ENCODE measurements at regions not wholly inside any gene's neighbourhood (a gene's known extent, or its start where the extent isn't known, plus 50 kb on each side); places are given as distances from the start of the nearest gene placed in this dataset.

- peak; percentile 13 for DNase-seq (ENCODE audit: unreplicated experiment)
- no TSS peak for BruUV-seq (replicated peaks)
- intact Hi-C loops (cut with micrococcal nuclease): no loop called here
- H3K36me3 Mint-ChIP-seq (ENCODE audit: insufficient read depth, unreplicated experiment): no peaks in the 10 kb centered on the region
- H3K27me3 Mint-ChIP-seq (ENCODE audit: insufficient read depth, unreplicated experiment): peaks cover 47% of the 10 kb centered on the region
- ChIA-PET CTCF (interaction anchor here (1.1 kb wide), 1 partner anchor 48 kb away, joined by 3 read pairs; no protein-coding TSS in a partner anchor), POLR2A (interaction anchor here (0.9 to 1.7 kb wide), 3 partner anchors 10 to 103 kb away, joined by 3 to 6 read pairs (median 3); no protein-coding TSS in a partner anchor)
- H3K9me3 Mint-ChIP-seq (ENCODE audit: unreplicated experiment): peaks cover 9% of the 10 kb centered on the region
- peak overlapping the region; percentile 64 for H3K27ac Mint-ChIP-seq (ENCODE audit: low read depth, unreplicated experiment)
- TF ChIP-seq CTCF (IDR thresholded peaks at IDR 0.05; ENCODE audit: unreplicated experiment): no peak
- H3K4me3 Mint-ChIP-seq (ENCODE audit: unreplicated experiment): no peak overlapping the region
- peaks cover 11% of the 10 kb centered on the region for H3K4me1 Mint-ChIP-seq (ENCODE audit: insufficient read depth, unreplicated experiment)
Observed at GRCh38 chr7:156064971-156065386, 252.7 kb upstream of the SHH start.

GRCh38 chr7:156063241-156063810 is 251.1 kb upstream of the SHH start:
- TF ChIP-seq CTCF (IDR thresholded peaks at IDR 0.05; ENCODE audit: unreplicated experiment): no peak
- Mint-ChIP-seq H3K4me1 (ENCODE audit: insufficient read depth, unreplicated experiment) (peaks cover 11% of the 10 kb centered on the region), H3K36me3 (ENCODE audit: insufficient read depth, unreplicated experiment) (no peaks in the 10 kb centered on the region), H3K27me3 (ENCODE audit: insufficient read depth, unreplicated experiment) (peaks cover 40% of the 10 kb centered on the region), H3K4me3 (ENCODE audit: unreplicated experiment) (no peak overlapping the region), H3K9me3 (ENCODE audit: unreplicated experiment) (peaks cover 9% of the 10 kb centered on the region), H3K27ac (ENCODE audit: low read depth, unreplicated experiment) (no peak overlapping the region)
- CTCF ChIA-PET: interaction anchor here (0.6 to 1.0 kb wide), 2 partner anchors 94 to 101 kb away, joined by 3 to 5 read pairs; no protein-coding TSS in a partner anchor
- intact Hi-C loops (cut with micrococcal nuclease): no loop called here
- no peak for DNase-seq (ENCODE audit: unreplicated experiment)
- no TSS peak for BruUV-seq (replicated peaks)
- POLR2A ChIA-PET: interaction anchor here (0.6 kb wide), 1 partner anchor 34 kb away, joined by 3 read pairs; no protein-coding TSS in a partner anchor

GRCh38 chr7:156062286-156062685 is 250.0 kb upstream of the SHH start:
- Mint-ChIP-seq H3K4me3 (ENCODE audit: unreplicated experiment) (no peak overlapping the region), H3K27ac (ENCODE audit: low read depth, unreplicated experiment) (no peak overlapping the region), H3K9me3 (ENCODE audit: unreplicated experiment) (peaks cover 9% of the 10 kb centered on the region), H3K27me3 (ENCODE audit: insufficient read depth, unreplicated experiment) (peaks cover 40% of the 10 kb centered on the region), H3K4me1 (ENCODE audit: insufficient read depth, unreplicated experiment) (peaks cover 11% of the 10 kb centered on the region), H3K36me3 (ENCODE audit: insufficient read depth, unreplicated experiment) (no peaks in the 10 kb centered on the region)
- no TSS peak for BruUV-seq (replicated peaks)
- DNase-seq (ENCODE audit: unreplicated experiment): no peak
- no peak for TF ChIP-seq CTCF (IDR thresholded peaks at IDR 0.05; ENCODE audit: unreplicated experiment)
- POLR2A ChIA-PET: no interaction called here
- CTCF ChIA-PET: no interaction called here
- intact Hi-C loops (cut with micrococcal nuclease): no loop called here

- H3K36me3 Mint-ChIP-seq (ENCODE audit: insufficient read depth, unreplicated experiment): no peaks in the 10 kb centered on the region
- POLR2A ChIA-PET: no interaction called here
- peaks cover 5% of the 10 kb centered on the region for H3K9me3 Mint-ChIP-seq (ENCODE audit: unreplicated experiment)
- CTCF ChIA-PET: no interaction called here
- no peak for DNase-seq (ENCODE audit: unreplicated experiment)
- no peak overlapping the region for H3K4me3 Mint-ChIP-seq (ENCODE audit: unreplicated experiment)
- H3K27me3 Mint-ChIP-seq (ENCODE audit: insufficient read depth, unreplicated experiment): peaks cover 37% of the 10 kb centered on the region
- no peak for TF ChIP-seq CTCF (IDR thresholded peaks at IDR 0.05; ENCODE audit: unreplicated experiment)
- no peak overlapping the region for H3K27ac Mint-ChIP-seq (ENCODE audit: low read depth, unreplicated experiment)
- intact Hi-C loops (cut with micrococcal nuclease): no loop called here
- H3K4me1 Mint-ChIP-seq (ENCODE audit: insufficient read depth, unreplicated experiment): peaks cover 11% of the 10 kb centered on the region
- BruUV-seq (replicated peaks): no TSS peak
Observed at GRCh38 chr7:156061689-156062255, 249.5 kb upstream of the SHH start.

Measured in MCF 10A (cell line).